Endothelial cell of umbilical vein (primary cell): ENCODE measurements at regions not wholly inside any gene's neighbourhood (a gene's known extent, or its start where the extent isn't known, plus 50 kb on each side); places are given as distances from the start of the nearest gene placed in this dataset.

Source experiments
- BruUV-seq: library from RNA; stranded (reverse); fragments of 400-500 nt; replicated peaks from 2 replicates; lab custom pipeline; 2021; lab: Mats Ljungman, UMichigan
- CTCF ChIA-PET: fragments of 300-600, 350-600 bp; sonication (Branson Sonifier 250); formaldehyde crosslinking; loops from one replicate; lab custom pipeline; 2021; ENCODE audit warnings: antibody characterized with exemption, inconsistent platforms; lab: Charles Lee
- POLR2A ChIA-PET: fragments of 300-600, 350-600 bp; sonication (Branson Sonifier 250); formaldehyde crosslinking; loops from one replicate; lab custom pipeline; 2021; ENCODE audit warnings: antibody characterized with exemption, inconsistent platforms; lab: Charles Lee
- DNase-seq: peaks from one replicate; pipeline ENCODE4 v3.0.0-alpha.2; 2011; ENCODE audit warnings: low read depth, low spot score
- FAIRE-seq: peaks from 2 replicates; lab custom pipeline; 2011; peaks lifted over from hg19 to GRCh38; lab: Jason Lieb, UNC
- H2AFZ ChIP-seq: 2 replicates; pipeline ENCODE4 v1.6.0; 2012; ENCODE audit warnings: low read depth, low read length, control low read depth, inconsistent platforms
- H3K27ac ChIP-seq: 2 replicates; pipeline ENCODE4 v1.5.1; 2011; ENCODE audit warnings: low read depth, mild to moderate bottlenecking, control low read depth, low read length, moderate library complexity; ENCODE audit not compliant: insufficient read depth
- H3K27me3 ChIP-seq, 2 experiments: 2 replicates each; pipeline versions ENCODE4 v1.6.0 to v1.6.1; 2011; ENCODE audit warnings: low read length in 2 of 2, mixed read lengths in 1 of 2; ENCODE audit not compliant: control insufficient read depth in 2 of 2, insufficient read depth in 2 of 2
- H3K36me3 ChIP-seq, 2 experiments: 2 replicates in 1 of 2; 3 replicates in 1 of 2; pipeline ENCODE4 v1.5.1; 2011; ENCODE audit warnings: low read length in 2 of 2, mild to moderate bottlenecking in 1 of 2, moderate library complexity in 1 of 2; ENCODE audit not compliant: control insufficient read depth in 2 of 2, insufficient read depth in 2 of 2; ENCODE audit errors: extremely low read depth in 1 of 2
- H3K4me1 ChIP-seq: 3 replicates; pipeline ENCODE4 v1.5.1; 2011; ENCODE audit warnings: mild to moderate bottlenecking, low read length; ENCODE audit not compliant: control insufficient read depth, insufficient read depth; ENCODE audit errors: extremely low read depth
- H3K4me2 ChIP-seq: 2 replicates; pipeline ENCODE4 v1.6.1; 2011; ENCODE audit warnings: low read length, control low read depth, mixed read lengths; ENCODE audit not compliant: insufficient read depth
- H3K4me3 ChIP-seq, 3 experiments: fragments of 200-600 bp in 1 of 3; sonication (generic), shearing (Covaris generic) in 1 of 3; replicated peaks in 1 of 3; 2 replicates each; pipeline ENCODE4 v1.5.1; 2011 to 2016; ENCODE audit warnings: control low read depth in 3 of 3, low read length in 3 of 3, mild to moderate bottlenecking in 2 of 3, inconsistent platforms in 1 of 3, low read depth in 1 of 3, moderate library complexity in 1 of 3; ENCODE audit not compliant: insufficient read depth in 1 of 3
- H3K79me2 ChIP-seq: 2 replicates; pipeline ENCODE4 v1.6.0; 2012; ENCODE audit warnings: low read length, inconsistent platforms; ENCODE audit not compliant: control insufficient read depth, insufficient read depth
- H3K9ac ChIP-seq: replicated peaks from 2 replicates; pipeline ENCODE3; 2011; ENCODE audit warnings: low read length, control low read depth; ENCODE audit not compliant: insufficient read depth; ENCODE audit errors: extremely low read depth
- H3K9me1 ChIP-seq: replicated peaks from 3 replicates; pipeline ENCODE4 v1.6.0; 2011; ENCODE audit warnings: mild to moderate bottlenecking, low read length; ENCODE audit not compliant: control insufficient read depth, insufficient read depth; ENCODE audit errors: extremely low read depth
- H3K9me3 ChIP-seq: replicated peaks from 2 replicates; pipeline ENCODE4 v1.5.1; 2012; ENCODE audit warnings: low read length, inconsistent platforms; ENCODE audit not compliant: control insufficient read depth, insufficient read depth
- H4K20me1 ChIP-seq: replicated peaks from 2 replicates; pipeline ENCODE3; 2011; ENCODE audit warnings: mild to moderate bottlenecking, low read length; ENCODE audit not compliant: control insufficient read depth, insufficient read depth; ENCODE audit errors: extremely low read depth
- CTCF ChIP-seq, 2 donors: IDR thresholded peaks; 1 replicate in 1 of 2; 2 replicates in 1 of 2; pipeline ENCODE4 v1.5.1; 2011; ENCODE audit warnings: low read length in 2 of 2, mild to moderate bottlenecking in 2 of 2, moderate library complexity in 2 of 2, control low read depth in 1 of 2, inconsistent platforms in 1 of 2, low read depth in 1 of 2; ENCODE audit not compliant: insufficient read depth in 1 of 2; ENCODE audit errors: extremely low read depth in 1 of 2
- EZH2 ChIP-seq: IDR thresholded peaks from 2 replicates; pipeline ENCODE4 v1.6.1; 2012; ENCODE audit warnings: borderline replicate concordance, low read depth, mild to moderate bottlenecking, moderate library complexity, low read length, inconsistent platforms; ENCODE audit not compliant: severe bottlenecking
- FOS ChIP-seq: IDR thresholded peaks from 2 replicates; pipeline ENCODE4 v1.6.1; 2011; ENCODE audit warnings: mild to moderate bottlenecking, low read length, moderate library complexity, borderline replicate concordance; ENCODE audit not compliant: insufficient read depth
- GATA2 ChIP-seq: IDR thresholded peaks from 2 replicates; pipeline ENCODE4 v1.7.0; 2011; ENCODE audit warnings: low read depth, mild to moderate bottlenecking, moderate library complexity, mixed read lengths, low read length; ENCODE audit not compliant: insufficient read length, insufficient read depth
- JUN ChIP-seq: IDR thresholded peaks from 2 replicates; pipeline ENCODE4 v1.6.1; 2011; ENCODE audit warnings: borderline replicate concordance, low read depth; ENCODE audit not compliant: insufficient read length, insufficient read depth
- MAX ChIP-seq: IDR thresholded peaks from 2 replicates; pipeline ENCODE4 v1.6.1; 2011; ENCODE audit not compliant: insufficient read depth, insufficient read length
- MYC ChIP-seq: IDR thresholded peaks from one replicate; pipeline ENCODE4 v1.6.1; 2011; ENCODE audit warnings: mild to moderate bottlenecking, low read depth, low read length
- POLR2A ChIP-seq: IDR thresholded peaks from 2 replicates; pipeline ENCODE4 v1.6.1; 2012; ENCODE audit warnings: low read depth, mild to moderate bottlenecking, control low read depth, low read length
- POLR2AphosphoS5 ChIP-seq: IDR thresholded peaks from 2 replicates; pipeline ENCODE4 v1.6.1; 2012; ENCODE audit warnings: low read depth, mild to moderate bottlenecking, control low read depth, low read length, moderate library complexity; ENCODE audit not compliant: insufficient read depth
- dilution Hi-C: fragments of 300-500 bp; cut with MboI; formaldehyde crosslinking; loops from one replicate; pipeline ENCODE4 v1.15.0; 2019; ENCODE audit warnings: low sequenced_read_pairs; ENCODE audit not compliant: extremely low pct_ligation_motif_present
- intact Hi-C: fragments of 100-400 bp; cut with micrococcal nuclease; formaldehyde crosslinking; loops from one replicate; pipeline ENCODE4 v1.10.0; 2022

- H3K4me3 ChIP-seq, result no peak overlapping the region
- CTCF ChIA-PET, result interaction anchor here (1.0 kb wide), 1 partner anchor 9 kb away, joined by 3 read pairs; no protein-coding TSS in a partner anchor
- no peak overlapping the region for H3K9ac ChIP-seq
- H3K9me3 ChIP-seq, result no peaks in the 10 kb centered on the region
- no peaks in the 10 kb centered on the region for H3K27me3 ChIP-seq
- DNase-seq (no peak), FAIRE-seq (no peak)
- intact Hi-C loops (no loop called here), dilution Hi-C loops (no loop called here)
- TF ChIP-seq MAX (no peak), JUN (no peak)
- no peak overlapping the region for H2AFZ ChIP-seq
- H3K9me1 ChIP-seq, result no peaks in the 10 kb centered on the region
- BruUV-seq, result no TSS peak
- H3K27ac ChIP-seq, result no peak overlapping the region
- H3K4me1 ChIP-seq, result no peaks in the 10 kb centered on the region
- no peaks in the 10 kb centered on the region for H3K79me2 ChIP-seq
- H3K4me2 ChIP-seq, result no peak overlapping the region
- H4K20me1 ChIP-seq, result no peaks in the 10 kb centered on the region
- no peaks in the 10 kb centered on the region for H3K36me3 ChIP-seq
- POLR2A ChIA-PET, result no interaction called here
Observed at GRCh38 chr6:21500314-21501020, 93.1 kb upstream of the SOX4 start.

- no peak for TF ChIP-seq POLR2A
- no peak for TF ChIP-seq GATA2
- no peak for TF ChIP-seq MYC
- no peak for TF ChIP-seq JUN
- TF ChIP-seq POLR2AphosphoS5, result no peak
- no peak for TF ChIP-seq CTCF (IDR thresholded peaks at IDR 0.05; ENCODE audit: extremely low read depth in 1 of 2, insufficient read depth in 1 of 2, low read depth in 1 of 2, low read length in 2 of 2)
- TF ChIP-seq MAX, result no peak
- TF ChIP-seq FOS, result no peak
- no peak for TF ChIP-seq EZH2
- dilution Hi-C loops (no loop called here), intact Hi-C loops (no loop called here)
- Histone ChIP-seq H3K27me3 (no peaks in the 10 kb centered on the region), H2AFZ (no peak overlapping the region), H3K9me1 (no peaks in the 10 kb centered on the region), H3K4me3 (no peak overlapping the region), H3K4me1 (no peaks in the 10 kb centered on the region), H3K36me3 (no peaks in the 10 kb centered on the region), H3K4me2 (no peak overlapping the region), H3K27ac (no peak overlapping the region), H3K79me2 (no peaks in the 10 kb centered on the region), H3K9me3 (no peaks in the 10 kb centered on the region), H3K9ac (no peak overlapping the region), H4K20me1 (no peaks in the 10 kb centered on the region)
- CTCF ChIA-PET, result interaction anchor here (1.0 to 1.3 kb wide), 2 partner anchors 8 to 10 kb away, joined by 3 to 4 read pairs; no protein-coding TSS in a partner anchor
- POLR2A ChIA-PET, result no interaction called here
- DNase-seq (no peak), FAIRE-seq (no peak)
- no TSS peak for BruUV-seq
Observed at GRCh38 chr6:21501021-21501354, 92.6 kb upstream of the SOX4 start.
